DND-41 (cell line): ENCODE measurements at regions not wholly inside any gene's neighbourhood (a gene's known extent, or its start where the extent isn't known, plus 50 kb on each side); places are given as distances from the start of the nearest gene placed in this dataset.

Experiments
- EZH2 ChIP-seq: IDR thresholded peaks from 3 replicates; pipeline ENCODE4 v1.6.1; 2012; ENCODE audit warnings: borderline replicate concordance, low read depth, mild to moderate bottlenecking, moderate library complexity, low read length, inconsistent platforms; ENCODE audit not compliant: severe bottlenecking
- TF ChIP-seq, protein P1 (sequence below): IDR thresholded peaks from 2 replicates; pipeline ENCODE4 v1.5.1; 2012; ENCODE audit warnings: borderline replicate concordance, low read length, moderate library complexity, mild to moderate bottlenecking; ENCODE audit not compliant: poor library complexity, severe bottlenecking; ENCODE audit errors: extremely low read depth

DNA sequence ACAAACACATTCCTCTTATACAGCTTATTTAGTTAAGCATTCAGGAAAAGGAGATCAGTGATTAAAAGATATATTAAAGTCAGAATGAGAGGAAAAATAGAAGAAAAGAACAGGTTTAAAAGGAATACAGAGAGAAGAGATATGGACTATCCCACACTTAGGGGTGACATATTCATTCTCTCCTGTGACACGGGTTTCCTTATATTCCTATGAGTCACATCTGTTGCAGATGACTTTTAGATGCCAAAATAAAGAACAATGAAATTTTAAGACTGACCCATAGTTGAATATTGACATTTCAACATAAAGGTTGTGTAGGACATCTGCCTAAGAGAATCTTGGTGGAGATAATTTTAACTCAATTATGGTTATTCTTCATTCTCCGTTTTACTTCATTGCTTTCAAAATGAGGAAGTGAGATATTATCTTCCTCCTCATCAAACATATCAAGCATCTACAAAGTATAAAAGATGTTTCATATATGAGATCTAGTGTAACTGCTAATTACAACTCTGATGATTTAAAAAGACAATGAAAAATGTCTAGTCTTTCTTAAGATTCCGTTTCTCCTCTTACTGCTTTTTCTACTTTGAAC is 1336.7 kb upstream of the CITED2 start:
- no peak for TF ChIP-seq EZH2
- TF ChIP-seq, protein P1, sequence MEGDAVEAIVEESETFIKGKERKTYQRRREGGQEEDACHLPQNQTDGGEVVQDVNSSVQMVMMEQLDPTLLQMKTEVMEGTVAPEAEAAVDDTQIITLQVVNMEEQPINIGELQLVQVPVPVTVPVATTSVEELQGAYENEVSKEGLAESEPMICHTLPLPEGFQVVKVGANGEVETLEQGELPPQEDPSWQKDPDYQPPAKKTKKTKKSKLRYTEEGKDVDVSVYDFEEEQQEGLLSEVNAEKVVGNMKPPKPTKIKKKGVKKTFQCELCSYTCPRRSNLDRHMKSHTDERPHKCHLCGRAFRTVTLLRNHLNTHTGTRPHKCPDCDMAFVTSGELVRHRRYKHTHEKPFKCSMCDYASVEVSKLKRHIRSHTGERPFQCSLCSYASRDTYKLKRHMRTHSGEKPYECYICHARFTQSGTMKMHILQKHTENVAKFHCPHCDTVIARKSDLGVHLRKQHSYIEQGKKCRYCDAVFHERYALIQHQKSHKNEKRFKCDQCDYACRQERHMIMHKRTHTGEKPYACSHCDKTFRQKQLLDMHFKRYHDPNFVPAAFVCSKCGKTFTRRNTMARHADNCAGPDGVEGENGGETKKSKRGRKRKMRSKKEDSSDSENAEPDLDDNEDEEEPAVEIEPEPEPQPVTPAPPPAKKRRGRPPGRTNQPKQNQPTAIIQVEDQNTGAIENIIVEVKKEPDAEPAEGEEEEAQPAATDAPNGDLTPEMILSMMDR: no peak
